ENCODE measurements at regions not wholly inside any gene's neighbourhood (a gene's known extent, or its start where the extent isn't known, plus 50 kb on each side); places are given as distances from the start of the nearest gene placed in this dataset.

- no peak for TF ChIP-seq POLR2A (IDR thresholded peaks at IDR 0.05; ENCODE audit: low read length)
- TF ChIP-seq GATA1 (IDR thresholded peaks at IDR 0.05; ENCODE audit: low read depth, low read length): no peak
Measured at GRCh38 chr18:75818383-75818782, 390.9 kb upstream of the SMIM21 start.
